ENCODE measurements at regions not wholly inside any gene's neighbourhood (a gene's known extent, or its start where the extent isn't known, plus 50 kb on each side); places are given as distances from the start of the nearest gene placed in this dataset.
"Not testable (repeated sequence)": the region's sequence is repeated elsewhere in the genome, so short reads cannot be mapped to it uniquely, and the experiment has no call there.

DNA sequence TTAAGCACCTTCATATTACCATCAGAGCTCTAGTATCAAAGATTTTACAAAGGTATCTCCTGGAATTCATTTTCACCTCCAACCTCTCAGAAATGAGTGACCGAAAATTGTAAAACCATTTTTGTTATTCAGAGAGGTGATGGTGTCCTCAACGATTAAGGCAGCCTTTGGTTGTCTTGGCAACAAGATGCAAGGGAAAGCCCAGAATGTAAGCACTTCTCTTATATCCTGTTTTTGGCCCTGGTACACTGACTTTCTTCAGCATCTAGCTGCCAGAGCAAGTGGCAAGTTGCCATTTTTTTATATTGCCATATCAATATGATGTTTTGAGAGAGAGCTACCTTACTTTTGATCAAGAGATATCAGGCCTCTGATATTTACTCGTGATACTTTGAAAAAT, 384.9 kb upstream of the NECTIN3 start:
- no peak for DNase-seq (ENCODE audit: low read depth)

DNA sequence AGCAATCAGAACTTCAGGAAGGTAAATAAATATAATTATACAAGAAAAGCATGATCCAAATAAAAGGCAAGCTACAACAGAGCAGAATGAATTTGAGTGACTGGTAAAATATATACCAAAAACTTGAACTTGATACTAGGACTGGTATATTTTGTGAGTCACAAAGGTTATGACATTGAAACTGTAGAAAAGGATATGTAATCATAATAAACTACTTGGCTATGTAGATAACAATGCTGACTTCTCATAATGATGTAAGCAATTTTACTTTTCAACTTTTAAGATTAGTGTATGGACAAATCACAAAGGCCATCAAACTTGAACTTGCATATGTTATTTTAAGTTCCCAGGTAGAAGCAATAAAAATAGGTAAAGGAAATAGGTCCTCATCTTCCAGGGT, 384.5 kb upstream of the NECTIN3 start:
- no peak for DNase-seq (ENCODE audit: low read depth)

DNA sequence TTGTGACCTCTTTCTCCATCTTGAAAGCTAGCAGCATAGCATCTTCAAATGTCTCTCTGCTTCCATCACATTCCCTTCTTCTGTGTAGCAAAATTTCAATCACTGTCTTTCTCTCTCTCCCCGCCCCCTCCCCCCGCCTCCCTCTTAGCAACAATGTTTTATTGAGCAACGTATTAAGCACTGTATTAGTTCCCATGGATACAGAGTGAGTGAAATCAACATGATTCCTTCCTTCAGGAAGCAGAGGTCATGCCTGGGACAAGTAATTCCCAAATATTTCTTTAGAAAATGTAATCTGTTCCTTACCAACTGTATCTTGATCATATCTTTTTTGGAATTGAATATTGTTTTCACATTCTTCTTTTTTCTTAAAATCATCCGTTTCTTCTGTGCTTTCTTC, 373.7 kb upstream of the NECTIN3 start:
- DNase-seq (ENCODE audit: low read depth), result no peak

DNA sequence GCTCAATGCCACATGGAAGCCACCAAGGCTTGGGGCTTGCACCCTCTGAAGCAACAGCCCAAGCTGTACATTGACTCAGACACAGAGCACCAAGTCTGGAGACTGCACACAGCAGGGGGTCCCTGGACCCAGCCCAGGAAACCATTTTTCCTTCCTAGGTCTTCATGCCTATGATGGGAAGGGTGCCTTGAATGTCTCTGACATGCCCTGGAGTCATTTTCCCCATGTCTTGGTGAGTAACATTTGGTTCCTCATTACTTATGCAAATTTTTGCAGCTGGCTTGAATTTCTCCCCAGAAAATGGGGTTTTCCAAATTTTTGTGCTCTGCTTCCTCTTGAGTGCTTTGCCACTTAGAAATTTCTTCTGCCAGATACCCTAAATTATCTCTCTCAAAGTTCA, 367.3 kb upstream of the NECTIN3 start:
- DNase-seq (ENCODE audit: low read depth), result not testable (repeated sequence)

DNA sequence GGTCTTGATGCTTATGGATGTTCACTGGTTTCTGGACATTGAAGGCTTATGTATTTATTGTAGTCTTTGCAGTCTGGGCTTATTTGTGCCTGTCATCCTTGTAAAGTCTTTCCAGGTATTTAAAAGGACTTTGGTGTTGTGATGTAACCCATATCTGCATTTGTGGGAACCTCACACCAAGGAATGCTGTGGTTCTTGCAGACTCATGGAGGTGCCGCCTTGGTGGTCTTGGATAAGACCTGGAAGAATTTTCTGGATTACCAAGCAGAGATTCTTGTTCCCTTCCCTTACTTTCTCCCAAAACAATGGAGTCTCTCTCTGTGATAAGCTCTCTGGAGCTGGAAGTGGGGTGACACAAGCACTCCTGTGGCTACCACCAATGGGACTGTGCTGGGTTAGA, 363.5 kb upstream of the NECTIN3 start:
- DNase-seq (ENCODE audit: low read depth), result no peak

DNA sequence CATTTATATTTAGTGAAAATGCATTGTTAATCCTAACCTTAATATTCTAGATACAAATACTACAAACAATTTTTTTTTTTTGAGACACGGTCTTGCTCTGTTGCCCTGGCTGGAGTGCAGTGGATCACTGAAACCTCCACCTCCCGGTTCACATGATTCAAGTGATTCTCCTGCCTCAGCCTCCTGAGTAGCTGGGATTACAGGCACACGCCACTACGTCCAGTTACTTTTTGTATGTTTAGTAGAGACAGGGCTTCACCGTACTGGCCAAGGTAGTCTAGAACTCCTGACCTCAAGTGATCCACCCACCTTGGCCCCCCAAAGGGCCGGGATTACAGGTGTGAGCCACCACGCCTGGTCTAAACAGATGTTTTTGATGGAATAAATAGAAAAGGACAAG, 361.5 kb upstream of the NECTIN3 start:
- no peak for DNase-seq (ENCODE audit: low read depth)

DNA sequence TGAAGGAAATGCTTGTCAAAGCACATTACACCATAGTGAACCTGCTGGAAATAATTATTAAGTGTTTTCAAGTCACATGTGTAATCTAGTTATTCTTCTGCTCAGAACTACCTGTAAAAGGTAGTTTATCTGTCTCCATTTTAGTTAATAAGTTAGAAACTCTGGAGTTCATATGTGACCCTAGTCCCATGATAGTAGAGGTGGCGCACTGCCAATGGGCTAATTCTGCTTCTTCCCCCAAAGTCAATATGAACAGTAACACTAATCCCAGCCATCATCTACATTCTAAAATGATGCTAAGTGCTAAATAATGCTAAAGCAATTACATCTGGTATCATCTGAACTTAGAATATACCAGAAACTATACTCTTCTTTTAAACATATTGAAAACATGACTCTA, 361.0 kb upstream of the NECTIN3 start:
- no peak for DNase-seq (ENCODE audit: low read depth)

DNA sequence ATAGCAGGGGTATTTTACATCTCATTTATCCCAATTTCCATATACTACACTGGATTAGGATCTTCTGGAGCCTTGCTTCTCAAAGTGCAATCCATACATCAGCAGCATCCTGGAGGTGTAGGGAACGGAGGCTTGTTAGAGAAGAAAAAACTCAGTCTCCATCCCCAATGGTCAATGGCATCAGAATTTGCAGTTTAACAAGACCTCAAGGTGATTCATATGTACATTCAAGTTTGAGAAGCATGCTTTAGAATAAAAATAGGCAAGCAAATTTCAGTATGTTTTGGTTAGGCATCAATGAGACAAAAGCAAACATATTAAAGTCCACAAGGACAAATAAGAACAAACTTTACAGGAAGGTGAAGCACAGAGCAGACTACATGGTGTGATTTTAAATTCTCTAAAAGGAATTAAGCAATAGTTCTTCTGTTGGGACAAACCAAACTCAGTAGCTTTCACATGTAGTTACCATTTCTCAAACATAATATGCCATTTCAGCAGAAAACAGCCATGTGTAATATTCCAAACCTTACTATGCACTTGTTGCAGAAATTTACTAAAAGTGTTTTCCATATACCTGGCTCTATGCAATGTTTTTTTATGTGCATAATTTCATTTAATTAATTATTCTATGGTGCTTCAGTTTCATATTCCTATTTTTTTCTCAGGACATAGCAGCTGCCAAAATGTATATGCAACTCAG, 360.3 kb upstream of the NECTIN3 start:
- no peak for DNase-seq (ENCODE audit: low read depth)

DNA sequence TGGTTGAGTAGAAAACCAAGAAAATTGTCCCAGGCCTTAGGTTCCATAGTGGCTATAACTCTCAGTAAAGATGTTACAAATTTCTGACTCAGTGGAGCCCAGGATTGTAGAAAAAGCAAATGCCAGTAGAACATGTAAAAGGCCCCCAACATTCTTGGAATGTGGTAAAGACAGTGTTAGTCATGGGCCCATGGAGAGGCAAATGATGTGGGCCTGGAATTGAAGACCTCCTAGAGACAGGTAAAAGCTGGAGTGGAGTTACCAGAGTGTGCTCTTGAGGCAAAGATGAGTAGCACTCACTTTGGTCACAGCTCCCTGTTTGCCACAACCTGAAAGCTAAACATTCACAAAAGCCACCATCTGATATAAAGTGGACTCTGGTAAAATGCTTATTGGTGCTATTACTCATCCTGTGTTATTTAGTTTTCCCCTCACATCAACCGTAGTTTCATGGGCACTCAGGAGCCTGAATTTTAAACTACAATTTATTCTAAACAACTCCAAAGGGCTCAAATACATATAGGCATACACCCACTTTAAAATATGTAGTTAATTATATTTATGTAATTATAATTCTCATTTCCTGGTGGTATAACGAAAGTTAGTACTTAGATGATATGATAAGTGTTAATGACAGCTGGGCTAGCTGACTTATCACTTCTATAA, 359.6 kb upstream of the NECTIN3 start:
- no peak for DNase-seq (ENCODE audit: low read depth)

DNA sequence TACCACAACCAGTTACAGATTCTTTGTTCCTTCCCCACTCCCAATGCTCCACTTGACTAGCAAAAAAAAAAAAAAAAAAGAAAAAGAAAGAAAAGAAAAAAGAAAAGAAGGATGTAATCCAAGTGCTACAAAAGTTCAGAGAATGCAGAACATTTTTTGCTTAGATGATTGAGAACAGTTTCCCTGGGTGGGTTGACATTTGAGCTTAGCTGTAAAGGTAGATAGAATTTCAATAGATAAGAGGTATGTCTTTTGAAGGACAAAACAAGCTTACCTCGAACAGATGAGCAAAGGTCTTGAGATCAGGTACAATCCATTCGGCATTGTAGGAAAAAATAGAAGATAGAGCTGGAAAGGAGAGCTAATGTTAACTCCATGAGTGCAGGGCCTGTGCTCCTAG, 344.6 kb upstream of the NECTIN3 start:
- DNase-seq (ENCODE audit: low read depth), result no peak

DNA sequence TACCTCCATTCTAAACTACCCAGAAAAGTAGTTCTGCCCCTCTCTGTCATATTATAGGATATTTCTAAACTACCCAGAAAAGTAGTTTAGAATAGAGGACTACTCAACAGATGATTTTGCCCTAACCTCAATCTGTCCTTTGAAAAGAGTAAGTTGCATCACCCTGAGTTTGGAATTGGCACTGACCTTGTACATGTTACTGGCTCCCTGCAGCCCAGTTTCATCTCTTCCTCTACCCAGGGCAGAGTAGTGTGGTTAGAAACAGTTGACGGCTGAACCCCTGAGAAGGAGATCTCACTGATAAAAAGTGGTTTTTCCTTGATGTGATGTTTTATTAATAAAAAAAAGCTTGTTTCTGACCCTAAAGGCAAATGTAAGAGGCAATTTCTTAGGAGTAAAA, 340.5 kb upstream of the NECTIN3 start:
- DNase-seq (ENCODE audit: low read depth), result no peak

DNA sequence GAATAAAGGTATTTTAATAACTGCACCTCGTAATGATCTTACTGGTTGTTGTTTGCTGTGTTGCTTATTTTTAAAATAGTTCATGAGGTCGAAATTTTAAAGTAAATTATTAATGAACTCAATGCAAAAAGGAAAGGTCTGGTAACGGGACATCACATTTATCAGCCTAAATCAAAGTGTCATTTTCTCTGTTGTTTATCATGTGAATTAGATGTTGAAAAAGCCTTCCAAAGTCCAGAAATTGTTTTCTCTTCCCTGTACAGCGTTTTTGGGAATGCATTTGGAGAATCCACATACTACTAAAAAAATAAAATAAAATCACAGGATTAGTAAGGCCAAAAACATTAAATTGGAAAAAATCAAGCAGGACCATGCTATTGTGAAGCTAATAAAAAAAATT, 339.2 kb upstream of the NECTIN3 start:
- no peak for DNase-seq (ENCODE audit: low read depth)

DNA sequence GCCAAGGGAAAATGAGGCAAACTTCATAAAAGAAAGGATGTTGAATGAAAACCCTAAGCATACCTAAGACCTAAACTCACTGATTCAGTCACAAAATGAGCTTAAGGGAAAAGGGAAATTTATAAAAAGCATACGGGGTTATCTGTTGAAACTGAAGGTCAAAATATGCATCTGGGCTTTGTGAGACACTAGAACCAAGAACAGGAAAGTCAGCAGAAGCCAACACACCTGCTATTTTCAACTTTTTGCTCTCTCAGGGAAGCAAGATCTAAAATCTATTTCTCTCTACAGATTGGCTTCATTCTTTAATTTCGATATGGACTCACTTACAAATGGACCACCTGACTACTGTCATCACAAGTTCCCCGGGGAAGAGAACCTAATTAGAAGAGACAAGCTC, 338.6 kb upstream of the NECTIN3 start:
- DNase-seq (ENCODE audit: low read depth), result no peak

DNA sequence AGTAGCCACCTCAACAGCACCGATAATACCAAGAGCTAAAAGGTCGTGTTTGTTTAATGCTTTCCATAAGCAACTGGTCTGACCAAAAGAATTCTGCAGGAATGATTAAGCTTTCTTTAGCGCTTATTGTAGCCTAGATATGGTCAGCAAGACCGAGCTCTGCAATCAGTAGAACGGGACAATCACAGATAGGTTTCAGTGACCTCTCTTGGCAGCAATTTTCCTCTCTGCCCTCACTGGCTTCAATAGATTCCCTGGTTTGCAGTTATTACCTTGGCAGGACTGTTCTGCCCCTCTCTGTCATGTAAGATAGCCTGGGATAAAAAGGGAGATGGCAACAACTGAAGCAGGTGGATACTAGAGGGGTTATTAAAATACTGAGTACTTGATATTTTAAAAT, 337.1 kb upstream of the NECTIN3 start:
- DNase-seq (ENCODE audit: low read depth), result no peak

DNA sequence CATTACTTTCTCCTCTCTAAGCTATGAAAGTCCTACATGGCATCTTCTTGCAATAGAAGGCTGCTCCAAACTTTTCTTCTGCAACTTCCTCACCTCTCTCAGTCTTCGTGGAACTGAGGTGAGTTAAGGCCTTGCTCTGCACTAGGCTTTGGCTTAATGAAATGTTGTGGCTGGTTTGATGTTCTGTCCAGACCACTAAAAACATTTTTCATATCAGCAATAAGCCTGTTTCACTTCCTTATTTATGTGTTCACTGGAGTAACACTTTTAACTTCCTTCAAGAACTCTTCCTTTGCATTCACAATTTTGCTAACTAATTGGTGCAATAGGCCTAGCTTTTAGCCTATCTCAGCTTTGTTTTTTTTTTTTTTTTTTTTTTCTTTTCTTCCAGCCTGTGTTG, 335.3 kb upstream of the NECTIN3 start:
- no peak for DNase-seq (ENCODE audit: low read depth)

DNA sequence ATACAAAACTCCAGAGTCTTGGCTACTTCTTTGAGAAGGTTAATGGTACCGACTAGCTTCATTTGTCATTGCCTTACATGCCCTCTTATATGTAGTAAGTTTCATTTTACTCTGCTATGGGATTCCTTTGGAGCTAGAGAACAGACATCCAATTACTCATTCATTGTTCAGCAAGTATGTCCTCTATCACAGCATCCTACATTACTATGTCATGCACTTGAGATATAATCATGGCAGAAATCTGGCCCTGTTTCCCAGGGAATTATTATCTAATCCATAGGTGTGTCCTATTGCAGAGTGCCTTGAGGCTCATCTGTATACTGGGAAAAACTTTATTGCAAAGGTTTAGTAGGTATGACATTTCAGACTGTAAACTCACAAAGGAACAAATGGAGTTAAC, 333.1 kb upstream of the NECTIN3 start:
- DNase-seq (ENCODE audit: low read depth), result no peak

DNA sequence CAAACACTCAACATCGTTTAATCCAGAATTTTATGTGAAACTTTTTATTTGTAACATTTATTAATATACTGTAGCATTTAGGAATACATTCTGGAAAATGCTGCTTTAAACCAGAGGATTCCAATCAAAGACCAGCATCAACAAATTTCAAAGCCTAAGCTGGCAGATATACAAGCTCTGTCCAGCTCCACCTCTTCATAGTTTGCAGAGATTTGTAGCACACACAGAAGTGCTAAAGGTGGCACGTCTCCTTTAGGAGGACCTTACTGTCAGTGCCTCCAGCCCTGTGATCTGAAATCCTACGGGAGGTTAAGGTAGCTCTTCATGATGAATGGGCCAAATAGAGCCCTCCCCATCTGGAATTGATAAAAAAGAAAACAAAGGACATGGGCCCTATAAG, 329.7 kb upstream of the NECTIN3 start:
- no peak for DNase-seq (ENCODE audit: low read depth)

DNA sequence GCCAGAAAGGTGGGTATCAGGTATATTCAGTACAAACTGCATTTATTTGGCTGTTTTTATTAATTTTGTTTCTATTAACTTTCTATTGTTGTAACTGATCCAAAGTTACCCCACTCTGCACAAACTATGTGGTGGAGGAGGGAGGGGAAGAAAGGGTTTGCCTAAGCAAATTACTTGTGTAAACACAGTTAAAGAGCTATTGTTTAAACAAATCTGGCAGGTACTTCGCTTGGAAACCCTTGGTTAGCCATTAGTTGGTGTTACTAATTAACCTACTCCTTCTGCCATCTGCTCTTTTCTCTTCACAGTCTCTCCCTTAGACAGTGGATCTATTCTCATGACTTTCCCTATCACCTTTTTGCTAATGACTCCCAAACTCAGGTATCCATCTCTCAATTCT, 328.4 kb upstream of the NECTIN3 start:
- no peak for DNase-seq (ENCODE audit: low read depth)

DNA sequence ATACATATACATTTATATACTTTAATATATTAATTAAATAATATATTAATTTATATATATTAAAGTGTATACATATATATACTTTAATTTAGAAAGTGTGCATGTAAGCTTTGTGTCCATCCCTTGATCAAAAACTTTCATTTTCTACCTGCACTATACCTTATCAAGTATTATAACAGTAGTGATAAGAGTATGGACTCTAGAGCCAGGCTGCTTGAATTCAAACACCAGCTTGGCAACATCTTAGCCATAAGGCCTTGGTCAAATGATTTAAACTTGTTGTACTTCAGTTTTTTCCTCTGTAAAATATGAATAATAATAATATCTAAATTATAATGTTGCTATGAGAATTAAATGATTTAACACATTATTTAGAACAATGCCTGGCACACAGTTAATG, 327.6 kb upstream of the NECTIN3 start:
- DNase-seq (ENCODE audit: low read depth), result no peak

DNA sequence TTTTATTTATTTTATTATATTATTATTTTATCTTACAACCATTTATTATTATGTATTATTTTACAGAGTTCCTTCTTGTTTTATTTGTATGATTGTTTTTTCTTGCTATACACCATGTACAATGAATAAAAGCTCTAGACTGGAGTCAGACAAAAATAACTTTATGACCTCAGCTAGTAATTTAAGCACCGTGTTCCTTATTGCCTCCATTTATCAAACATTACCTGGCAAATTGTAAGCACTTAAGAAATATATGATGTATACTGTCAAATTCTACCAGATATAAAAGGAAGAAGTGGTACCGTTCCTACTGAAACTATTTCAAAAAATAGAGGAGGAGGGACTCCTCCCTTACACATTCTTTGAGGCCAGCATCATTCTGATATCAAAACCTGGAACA, 326.9 kb upstream of the NECTIN3 start:
- no peak for DNase-seq (ENCODE audit: low read depth)

DNA sequence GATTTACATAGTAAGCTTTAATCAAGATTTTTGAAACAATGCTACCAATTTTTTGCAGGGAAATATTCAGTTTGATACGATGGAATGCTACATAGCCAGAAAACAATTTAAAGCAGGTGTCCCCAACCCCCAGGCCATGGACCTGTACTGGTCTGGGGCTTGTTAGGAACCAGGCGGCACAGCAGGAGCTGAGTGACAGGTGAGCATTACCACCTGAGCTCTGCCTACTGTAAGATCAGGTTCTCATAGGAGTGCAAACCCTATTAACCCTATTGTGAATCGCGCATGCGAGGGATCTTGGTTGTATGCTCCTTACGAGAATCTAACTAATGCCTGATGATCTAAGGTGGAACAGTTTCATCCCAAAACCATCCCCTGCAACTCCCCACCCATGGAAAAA, 322.6 kb upstream of the NECTIN3 start:
- no peak for DNase-seq (ENCODE audit: low read depth)

DNA sequence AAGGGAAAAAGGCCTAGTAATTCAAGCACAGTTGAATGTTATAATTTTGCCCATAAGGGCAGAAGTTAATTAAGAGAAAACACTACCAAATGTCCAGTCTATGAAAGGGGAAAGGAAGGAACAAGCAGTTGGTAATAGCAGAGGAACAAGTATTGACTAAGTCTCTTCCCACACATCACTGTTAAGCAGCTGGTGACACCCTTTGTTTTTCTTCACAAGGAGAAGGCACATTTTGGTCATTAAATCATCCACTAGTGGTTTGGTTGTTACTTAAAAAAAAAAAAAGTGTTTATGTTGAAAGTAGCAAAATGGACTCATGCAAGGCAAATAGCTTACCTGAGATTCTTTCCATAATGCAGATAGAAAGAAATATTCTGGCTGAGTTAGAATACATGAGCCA, 321.4 kb upstream of the NECTIN3 start:
- DNase-seq (ENCODE audit: low read depth), result no peak

DNA sequence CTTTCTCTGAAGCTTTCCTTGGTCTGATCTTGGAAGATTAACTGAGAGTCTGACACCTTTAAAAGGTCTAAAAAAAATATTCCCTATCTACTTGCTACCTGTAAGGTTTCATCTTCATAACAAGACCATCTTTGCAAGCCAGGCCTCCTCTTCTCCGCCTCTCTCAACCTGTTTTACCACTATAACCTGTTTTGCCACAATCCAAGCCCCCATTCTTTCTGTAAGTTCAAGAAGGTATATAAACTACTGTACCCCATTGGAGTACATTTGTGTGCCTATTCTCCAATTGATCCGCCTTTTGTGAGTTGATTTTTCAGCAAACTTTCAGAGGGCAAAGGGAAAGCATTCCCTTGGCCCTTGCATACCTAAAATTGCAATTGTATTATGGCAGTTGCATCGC, 319.3 kb upstream of the NECTIN3 start:
- no peak for DNase-seq (ENCODE audit: low read depth)

DNA sequence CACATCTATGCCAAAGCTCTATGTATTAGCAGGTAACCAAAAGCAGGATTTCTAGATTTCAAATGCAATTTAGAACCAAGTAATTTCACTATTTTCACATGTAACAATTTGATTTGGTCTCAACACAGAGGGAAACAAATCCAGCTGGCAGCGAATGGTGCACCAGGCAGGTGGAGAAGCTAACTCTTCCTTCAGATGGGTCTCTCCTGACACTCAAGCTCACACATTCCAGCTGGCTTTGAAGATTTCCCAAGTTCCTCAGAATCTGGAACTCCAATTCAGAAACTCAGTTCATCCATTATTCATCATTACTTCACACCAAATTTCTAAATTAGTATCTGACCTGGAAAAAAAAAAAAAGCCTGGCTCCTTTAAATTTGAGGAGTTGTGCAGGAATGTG, 318.1 kb upstream of the NECTIN3 start:
- DNase-seq (ENCODE audit: low read depth), result no peak
